ENCODE measurements at regions not wholly inside any gene's neighbourhood (a gene's known extent, or its start where the extent isn't known, plus 50 kb on each side); places are given as distances from the start of the nearest gene placed in this dataset.

- Histone ChIP-seq H3K4me2 (ENCODE audit: low read length) (no peak overlapping the region), H3K36me3 (ENCODE audit: insufficient read depth, low read length) (no peaks in the 10 kb centered on the region), H3K27ac (ENCODE audit: low read depth, low read length) (no peak overlapping the region), H2AFZ (ENCODE audit: low read depth, low read length) (no peak overlapping the region), H3K9me3 (ENCODE audit: insufficient read depth, low read depth, low read length) (no peaks in the 10 kb centered on the region), H3K4me1 (ENCODE audit: insufficient read depth, low read length) (no peaks in the 10 kb centered on the region), H3K79me2 (ENCODE audit: insufficient read depth, low read length) (no peaks in the 10 kb centered on the region), H3K27me3 (ENCODE audit: insufficient read depth, low read length) (no peaks in the 10 kb centered on the region), H4K20me1 (ENCODE audit: insufficient read depth, low read length) (no peaks in the 10 kb centered on the region), H3K4me3 (ENCODE audit: insufficient read depth, low read depth, low read length) (no peak overlapping the region), H3K9ac (ENCODE audit: low read length) (no peak overlapping the region)
- H3K4me1 Mint-ChIP-seq (ENCODE audit: low read depth, unreplicated experiment): no peaks in the 10 kb centered on the region
- peaks cover 6% of the 10 kb centered on the region for H3K27me3 Mint-ChIP-seq (ENCODE audit: low read depth, unreplicated experiment)
- TF ChIP-seq EZH2 (IDR thresholded peaks at IDR 0.05; ENCODE audit: insufficient read depth, low read length): no peak
- no peak overlapping the region for H3K4me3 Mint-ChIP-seq (ENCODE audit: unreplicated experiment)
- H3K9me3 Mint-ChIP-seq (ENCODE audit: unreplicated experiment): no peaks in the 10 kb centered on the region
- no peak overlapping the region for H3K27ac Mint-ChIP-seq (ENCODE audit: unreplicated experiment)
- no peak for FAIRE-seq
- H3K36me3 Mint-ChIP-seq (ENCODE audit: low read depth, unreplicated experiment): no peaks in the 10 kb centered on the region
- DNase-seq (ENCODE audit: low read depth): no peak
Measured at GRCh38 chr2:223510713-223511112, 91.4 kb downstream of the SCG2 start.

DNA sequence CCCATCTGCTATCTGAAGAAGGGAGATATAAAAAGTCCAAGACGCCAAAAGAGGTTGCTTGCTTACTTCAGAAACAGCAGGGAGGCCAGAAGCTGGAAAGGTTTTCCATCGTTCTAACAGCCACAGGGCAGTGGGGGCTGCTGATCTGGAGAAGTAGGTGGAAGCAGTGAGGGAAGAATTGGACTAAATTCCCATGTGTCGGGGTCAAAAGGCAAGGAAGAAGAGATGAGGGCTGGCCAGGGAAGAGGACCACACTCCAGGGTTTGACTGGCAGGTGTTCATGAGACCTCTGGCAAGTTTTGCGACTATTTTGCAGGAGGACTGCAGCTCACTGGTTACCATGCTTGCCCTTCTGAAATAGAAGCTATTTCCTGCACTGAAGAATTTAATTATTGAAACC, 91.0 kb downstream of the SCG2 start:
- no peak for TF ChIP-seq CTCF (IDR thresholded peaks at IDR 0.05; ENCODE audit: insufficient read depth, low read depth, low read length)
- no peak for TF ChIP-seq EZH2 (IDR thresholded peaks at IDR 0.05; ENCODE audit: insufficient read depth, low read length)
- no peak overlapping the region for H3K27ac ChIP-seq (ENCODE audit: low read depth, low read length)
- H3K4me1 ChIP-seq (ENCODE audit: insufficient read depth, low read length): no peaks in the 10 kb centered on the region
- H3K27ac Mint-ChIP-seq (ENCODE audit: unreplicated experiment): no peak overlapping the region
- FAIRE-seq (no peak), DNase-seq (ENCODE audit: low read depth) (no peak)
- no peaks in the 10 kb centered on the region for H3K27me3 ChIP-seq (ENCODE audit: insufficient read depth, low read length)
- H3K4me1 Mint-ChIP-seq (ENCODE audit: low read depth, unreplicated experiment): no peaks in the 10 kb centered on the region
- no peaks in the 10 kb centered on the region for H4K20me1 ChIP-seq (ENCODE audit: insufficient read depth, low read length)
- no peak overlapping the region for H3K9ac ChIP-seq (ENCODE audit: low read length)
- no peaks in the 10 kb centered on the region for H3K36me3 Mint-ChIP-seq (ENCODE audit: low read depth, unreplicated experiment)
- no peak overlapping the region for H3K4me2 ChIP-seq (ENCODE audit: low read length)
- H3K27me3 Mint-ChIP-seq (ENCODE audit: low read depth, unreplicated experiment): peaks cover 6% of the 10 kb centered on the region
- no peaks in the 10 kb centered on the region for H3K36me3 ChIP-seq (ENCODE audit: insufficient read depth, low read length)
- H3K9me3 Mint-ChIP-seq (ENCODE audit: unreplicated experiment): no peaks in the 10 kb centered on the region
- no peaks in the 10 kb centered on the region for H3K9me3 ChIP-seq (ENCODE audit: insufficient read depth, low read depth, low read length)
- H3K4me3 ChIP-seq (ENCODE audit: insufficient read depth, low read depth, low read length): no peak overlapping the region
- H2AFZ ChIP-seq (ENCODE audit: low read depth, low read length): no peak overlapping the region
- H3K4me3 Mint-ChIP-seq (ENCODE audit: unreplicated experiment): no peak overlapping the region
- no peaks in the 10 kb centered on the region for H3K79me2 ChIP-seq (ENCODE audit: insufficient read depth, low read length)

GRCh38 chr2:223513771-223514455, 88.2 kb downstream of the SCG2 start:
- Mint-ChIP-seq H3K4me1 (ENCODE audit: low read depth, unreplicated experiment) (no peaks in the 10 kb centered on the region), H3K27me3 (ENCODE audit: low read depth, unreplicated experiment) (peaks cover 6% of the 10 kb centered on the region), H3K9me3 (ENCODE audit: unreplicated experiment) (no peaks in the 10 kb centered on the region), H3K4me3 (ENCODE audit: unreplicated experiment) (no peak overlapping the region), H3K27ac (ENCODE audit: unreplicated experiment) (no peak overlapping the region), H3K36me3 (ENCODE audit: low read depth, unreplicated experiment) (no peaks in the 10 kb centered on the region)
- H3K79me2 ChIP-seq (ENCODE audit: insufficient read depth, low read length): no peaks in the 10 kb centered on the region
- no peak for FAIRE-seq
- no peaks in the 10 kb centered on the region for H3K27me3 ChIP-seq (ENCODE audit: insufficient read depth, low read length)
- H3K4me2 ChIP-seq (ENCODE audit: low read length): no peak overlapping the region
- H4K20me1 ChIP-seq (ENCODE audit: insufficient read depth, low read length): no peaks in the 10 kb centered on the region
- no peak overlapping the region for H2AFZ ChIP-seq (ENCODE audit: low read depth, low read length)
- H3K36me3 ChIP-seq (ENCODE audit: insufficient read depth, low read length): no peaks in the 10 kb centered on the region
- H3K4me1 ChIP-seq (ENCODE audit: insufficient read depth, low read length): no peaks in the 10 kb centered on the region
- peak; percentile 53 for DNase-seq (ENCODE audit: low read depth)
- H3K27ac ChIP-seq (ENCODE audit: low read depth, low read length): no peak overlapping the region
- no peak for TF ChIP-seq EZH2 (IDR thresholded peaks at IDR 0.05; ENCODE audit: insufficient read depth, low read length)
- TF ChIP-seq CTCF (IDR thresholded peaks at IDR 0.05; ENCODE audit: insufficient read depth, low read depth, low read length): no peak
- no peak overlapping the region for H3K4me3 ChIP-seq (ENCODE audit: insufficient read depth, low read depth, low read length)
- H3K9ac ChIP-seq (ENCODE audit: low read length): no peak overlapping the region
- no peaks in the 10 kb centered on the region for H3K9me3 ChIP-seq (ENCODE audit: insufficient read depth, low read depth, low read length)
